Left lung (tissue), 4 donors: ENCODE measurements at regions not wholly inside any gene's neighbourhood (a gene's known extent, or its start where the extent isn't known, plus 50 kb on each side); places are given as distances from the start of the nearest gene placed in this dataset.
"Not testable (repeated sequence)": the region's sequence is repeated elsewhere in the genome, so short reads cannot be mapped to it uniquely, and the experiment has no call there.

ENCODE experiments used
- ATAC-seq: fragments of 200-7000 bp; cut with Tn5 transposase; one replicate; pipeline ENCODE4 v1.9.1; 2020; ENCODE audit warnings: moderate library complexity
- DNase-seq, 4 donors: peaks; one replicate each; pipeline ENCODE4 v3.0.0-alpha.2; 2013 to 2020
- H3K27ac ChIP-seq, 2 donors: fragments of 200-600 bp; sonication (generic) in 1 of 2; one replicate each; pipeline versions ENCODE4 v1.5.0 to v1.8.0; 2020 to 2021
- H3K27me3 ChIP-seq, 2 donors: fragments of 200-600 bp; sonication (generic) in 1 of 2; one replicate each; pipeline versions ENCODE4 v1.5.0 to v1.8.0; 2020 to 2021
- H3K36me3 ChIP-seq, 2 donors: fragments of 200-600 bp; sonication (generic) in 1 of 2; one replicate each; pipeline versions ENCODE4 v1.5.0 to v1.8.0; 2020 to 2021
- H3K4me1 ChIP-seq, 2 donors: fragments of 200-600 bp; one replicate each; pipeline ENCODE4 v1.8.0; 2021
- H3K4me3 ChIP-seq, 2 donors: fragments of 200-600 bp; sonication (generic) in 1 of 2; one replicate each; pipeline versions ENCODE4 v1.5.0 to v1.8.0; 2020 to 2021; ENCODE audit warnings: mild to moderate bottlenecking in 1 of 2
- H3K9me3 ChIP-seq, 2 donors: fragments of 200-600 bp; sonication (generic) in 1 of 2; one replicate each; pipeline versions ENCODE4 v1.5.0 to v1.8.0; 2020 to 2021
- intact Hi-C, 2 donors: fragments of 100-400 bp; cut with DNase I; formaldehyde crosslinking; loops; one replicate each; pipeline versions ENCODE4 v1.11.2 to v1.14.2; 2022
- TF ChIP-seq, protein P1 (sequence below), 2 donors: fragments of 200-600 bp; sonication (generic) in 1 of 2; IDR thresholded peaks; one replicate each; pipeline versions ENCODE4 v1.5.0 to v1.8.0; 2021; ENCODE audit warnings: antibody characterized with exemption in 2 of 2
- donor health status: DM: no; HTN: yes; CAD: no.
- donor health status: DM: no; HTN: no; CAD: no.

DNA sequence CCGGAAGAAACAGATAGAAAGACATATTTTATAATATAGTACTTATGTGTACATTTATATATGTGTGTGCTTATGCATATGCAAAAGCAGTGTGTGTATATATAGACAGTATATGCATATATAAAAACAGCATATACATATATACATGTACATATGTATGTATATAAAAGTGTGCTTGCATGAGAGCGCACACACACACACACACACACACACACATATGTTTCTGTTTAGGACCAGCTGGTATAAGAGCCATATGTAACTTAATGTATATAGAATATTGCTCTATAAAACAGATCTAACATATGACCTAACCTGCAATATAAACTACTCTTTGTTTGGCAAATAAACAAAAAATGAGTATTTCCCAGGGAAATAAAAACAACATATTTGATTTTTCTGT lies 65.1 kb upstream of the CDH9 start:
- Histone ChIP-seq H3K36me3 (no peaks in the 10 kb centered on the region), H3K4me3 (no peak overlapping the region), H3K9me3 (peaks cover 0 to 5% of the 10 kb centered on the region in 2 donors), H3K4me1 (no peaks in the 10 kb centered on the region), H3K27me3 (no peaks in the 10 kb centered on the region), H3K27ac (no peak overlapping the region)
- TF ChIP-seq, protein P1, sequence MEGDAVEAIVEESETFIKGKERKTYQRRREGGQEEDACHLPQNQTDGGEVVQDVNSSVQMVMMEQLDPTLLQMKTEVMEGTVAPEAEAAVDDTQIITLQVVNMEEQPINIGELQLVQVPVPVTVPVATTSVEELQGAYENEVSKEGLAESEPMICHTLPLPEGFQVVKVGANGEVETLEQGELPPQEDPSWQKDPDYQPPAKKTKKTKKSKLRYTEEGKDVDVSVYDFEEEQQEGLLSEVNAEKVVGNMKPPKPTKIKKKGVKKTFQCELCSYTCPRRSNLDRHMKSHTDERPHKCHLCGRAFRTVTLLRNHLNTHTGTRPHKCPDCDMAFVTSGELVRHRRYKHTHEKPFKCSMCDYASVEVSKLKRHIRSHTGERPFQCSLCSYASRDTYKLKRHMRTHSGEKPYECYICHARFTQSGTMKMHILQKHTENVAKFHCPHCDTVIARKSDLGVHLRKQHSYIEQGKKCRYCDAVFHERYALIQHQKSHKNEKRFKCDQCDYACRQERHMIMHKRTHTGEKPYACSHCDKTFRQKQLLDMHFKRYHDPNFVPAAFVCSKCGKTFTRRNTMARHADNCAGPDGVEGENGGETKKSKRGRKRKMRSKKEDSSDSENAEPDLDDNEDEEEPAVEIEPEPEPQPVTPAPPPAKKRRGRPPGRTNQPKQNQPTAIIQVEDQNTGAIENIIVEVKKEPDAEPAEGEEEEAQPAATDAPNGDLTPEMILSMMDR (IDR thresholded peaks at IDR 0.05) = no peak
- ATAC-seq (no peak), DNase-seq (no peak)
- intact Hi-C loops = no loop called here

DNA sequence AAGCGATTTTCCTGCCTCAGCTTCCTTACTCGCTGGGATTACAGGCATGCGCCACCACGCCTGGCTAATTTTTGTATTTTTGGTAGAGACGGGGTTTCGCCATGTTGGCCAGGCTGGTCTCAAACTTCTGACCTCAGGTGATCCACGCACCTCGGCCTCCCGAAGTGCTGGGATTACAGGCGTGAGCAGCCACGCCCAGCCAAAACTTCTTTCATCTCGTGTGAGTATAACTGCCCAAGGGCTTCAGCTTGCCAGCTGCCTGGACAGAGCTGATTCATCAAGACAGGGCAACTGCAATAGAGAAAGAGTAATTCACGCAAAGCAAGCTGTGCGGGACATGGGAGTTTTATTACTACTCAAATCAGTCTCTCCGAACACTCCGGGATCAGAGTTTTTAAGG lies 57.4 kb upstream of the CDH9 start:
- ATAC-seq = not testable (repeated sequence)

DNA sequence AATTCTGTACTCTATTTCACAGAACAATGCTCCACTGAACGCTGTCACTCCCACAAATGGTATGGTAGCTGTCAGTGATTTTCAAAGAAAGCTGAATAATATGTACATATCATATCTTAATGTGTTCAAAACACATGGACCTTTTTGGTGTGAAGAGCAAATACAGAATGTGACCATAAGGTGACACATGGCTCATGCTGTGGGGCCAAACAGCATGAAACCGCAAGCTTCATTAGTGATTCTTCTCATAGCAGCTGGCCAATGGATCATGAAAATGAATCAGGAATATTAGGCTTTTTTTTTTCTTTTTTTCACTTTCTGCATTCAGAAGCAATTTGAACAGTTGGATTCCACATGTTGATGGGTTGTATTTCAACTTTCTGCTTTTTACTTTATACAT lies 54.9 kb upstream of the CDH9 start:
- H3K27ac ChIP-seq = no peak overlapping the region
- DNase-seq (no peak), ATAC-seq (no peak)
- TF ChIP-seq, protein P1 (IDR thresholded peaks at IDR 0.05) = no peak
- H3K4me1 ChIP-seq = no peaks in the 10 kb centered on the region
- intact Hi-C loops = no loop called here
- H3K36me3 ChIP-seq = no peaks in the 10 kb centered on the region
- peaks cover 0 to 4% of the 10 kb centered on the region in 2 donors for H3K9me3 ChIP-seq
- no peaks in the 10 kb centered on the region for H3K27me3 ChIP-seq
- H3K4me3 ChIP-seq = no peak overlapping the region

More for the DNA sequence above, 57.4 kb upstream of the CDH9 start:
- H3K27me3 ChIP-seq, H3K27ac ChIP-seq, H3K4me1 ChIP-seq, intact Hi-C loops, H3K36me3 ChIP-seq, H3K4me3 ChIP-seq, DNase-seq, H3K9me3 ChIP-seq: not testable (repeated sequence)

DNA sequence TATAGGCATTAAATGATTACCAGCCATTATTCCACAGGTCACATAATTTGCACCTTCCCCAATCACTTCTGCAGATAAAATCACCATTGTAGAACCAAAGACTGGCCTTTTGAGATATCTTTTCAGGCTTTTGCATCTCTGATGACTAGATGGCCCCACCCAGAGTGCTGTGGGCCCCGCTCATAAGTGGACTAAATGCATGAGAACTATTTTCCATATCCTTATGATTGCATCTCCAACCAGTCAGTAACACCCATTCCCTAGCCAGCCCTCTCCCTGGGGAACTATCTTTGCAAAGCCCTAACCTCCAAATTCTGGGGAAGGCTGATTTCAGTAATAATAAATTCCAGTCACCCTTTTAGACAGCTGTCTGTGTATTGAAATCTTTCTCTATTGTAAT lies 53.5 kb upstream of the CDH9 start:
- H3K27ac ChIP-seq = no peak overlapping the region
- ATAC-seq = no peak
- intact Hi-C loops = no loop called here

DNA sequence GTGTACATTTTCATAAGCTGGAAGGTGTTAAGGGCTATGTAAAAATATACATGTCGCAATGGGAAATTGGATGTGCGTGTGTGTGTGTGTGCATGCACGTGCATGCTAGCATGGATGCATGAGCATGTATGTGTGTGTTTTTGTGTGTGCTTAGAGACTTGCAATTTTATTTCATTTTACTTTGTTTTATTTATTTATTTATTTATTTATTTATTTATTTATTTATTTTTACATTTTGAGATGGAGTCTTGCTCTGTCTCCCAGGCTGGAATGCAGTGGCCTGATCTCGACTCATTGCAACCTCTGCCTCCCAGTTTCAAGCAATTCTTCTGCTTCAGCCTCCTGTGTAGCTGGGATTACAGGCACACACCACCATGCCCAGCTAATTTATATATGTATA lies 50.4 kb upstream of the CDH9 start:
- H3K9me3 ChIP-seq, intact Hi-C loops, H3K4me3 ChIP-seq, H3K4me1 ChIP-seq, H3K27me3 ChIP-seq, H3K27ac ChIP-seq, DNase-seq, H3K36me3 ChIP-seq, ATAC-seq: not testable (repeated sequence)

More for the DNA sequence above, 53.5 kb upstream of the CDH9 start:
- H3K4me3 ChIP-seq = no peak overlapping the region
- no peaks in the 10 kb centered on the region for H3K4me1 ChIP-seq
- no peaks in the 10 kb centered on the region for H3K27me3 ChIP-seq
- no peak for DNase-seq
- TF ChIP-seq, protein P1 (IDR thresholded peaks at IDR 0.05) = no peak
- peaks cover 0 to 4% of the 10 kb centered on the region in 2 donors for H3K9me3 ChIP-seq
- no peaks in the 10 kb centered on the region for H3K36me3 ChIP-seq
